ENCODE measurements at regions not wholly inside any gene's neighbourhood (a gene's known extent, or its start where the extent isn't known, plus 50 kb on each side); places are given as distances from the start of the nearest gene placed in this dataset.
"Not testable (repeated sequence)": the region's sequence is repeated elsewhere in the genome, so short reads cannot be mapped to it uniquely, and the experiment has no call there.

GRCh38 chr5:173667702-173668101, 51.3 kb upstream of the BOD1 start:
- DNase-seq (ENCODE audit: low spot score): no peak

- DNase-seq (ENCODE audit: low spot score): no peak
Measured at GRCh38 chr5:173668245-173668800, 51.9 kb upstream of the BOD1 start.

GRCh38 chr5:173668910-173669309, 52.5 kb upstream of the BOD1 start:
- no peak for DNase-seq (ENCODE audit: low spot score)

- no peak for DNase-seq (ENCODE audit: low spot score)
Measured at GRCh38 chr5:173669483-173669882, 53.0 kb upstream of the BOD1 start.

- peak; percentile 33 for DNase-seq (ENCODE audit: low spot score)
Measured at GRCh38 chr5:173670130-173670651, 53.7 kb upstream of the BOD1 start.

- no peak for DNase-seq (ENCODE audit: low spot score)
Measured at GRCh38 chr5:173670791-173671120, 54.3 kb upstream of the BOD1 start.

GRCh38 chr5:173671121-173671949, 54.9 kb upstream of the BOD1 start:
- DNase-seq (ENCODE audit: low spot score): peak; percentile 87

GRCh38 chr5:173672166-173672565, 55.7 kb upstream of the BOD1 start:
- DNase-seq (ENCODE audit: low spot score): no peak

- no peak for DNase-seq (ENCODE audit: low spot score)
Measured at GRCh38 chr5:173672891-173673290, 56.4 kb upstream of the BOD1 start.

GRCh38 chr5:173673295-173674101, 57.0 kb upstream of the BOD1 start:
- DNase-seq (ENCODE audit: low spot score): peak; percentile 47

GRCh38 chr5:173675287-173675996, 59.0 kb upstream of the BOD1 start:
- DNase-seq (ENCODE audit: low spot score): no peak

GRCh38 chr5:173676375-173676774, 59.9 kb upstream of the BOD1 start:
- no peak for DNase-seq (ENCODE audit: low spot score)

GRCh38 chr5:173677125-173677672, 60.7 kb upstream of the BOD1 start:
- DNase-seq (ENCODE audit: low spot score): no peak

- no peak for DNase-seq (ENCODE audit: low spot score)
Measured at GRCh38 chr5:173679909-173680630, 63.6 kb upstream of the BOD1 start.

- DNase-seq (ENCODE audit: low spot score): no peak
Measured at GRCh38 chr5:173680660-173681242, 64.3 kb upstream of the BOD1 start.

- DNase-seq (ENCODE audit: low spot score): no peak
Measured at GRCh38 chr5:173682313-173682712, 65.9 kb upstream of the BOD1 start.

- not testable (repeated sequence) for DNase-seq (ENCODE audit: low spot score)
Measured at GRCh38 chr5:173684535-173684934, 68.1 kb upstream of the BOD1 start.

- no peak for DNase-seq (ENCODE audit: low spot score)
Measured at GRCh38 chr5:173686950-173687349, 70.5 kb upstream of the BOD1 start.

GRCh38 chr5:173688703-173689102, 72.3 kb upstream of the BOD1 start:
- no peak for DNase-seq (ENCODE audit: low spot score)

- DNase-seq (ENCODE audit: low spot score): no peak
Measured at GRCh38 chr5:173689171-173689736, 72.8 kb upstream of the BOD1 start.
